ENCODE measurements at regions not wholly inside any gene's neighbourhood (a gene's known extent, or its start where the extent isn't known, plus 50 kb on each side); places are given as distances from the start of the nearest gene placed in this dataset.

- ATAC-seq: no peak
- no peak for DNase-seq
- Histone ChIP-seq H3K36me3 (ENCODE audit: low read depth) (no peaks in the 10 kb centered on the region), H3K4me1 (ENCODE audit: low read depth) (no peaks in the 10 kb centered on the region), H3K4me3 (no peak overlapping the region), H3K9me3 (no peaks in the 10 kb centered on the region)
- no peak for TF ChIP-seq CTCF (IDR thresholded peaks at IDR 0.05)
- intact Hi-C loops (cut with DNase I, micrococcal nuclease): no loop called here
These were observed 1292.2 kb upstream of the ZEB2 start for GRCh38 chr2:145812165-145812554.

- no peaks in the 10 kb centered on the region for H3K9me3 ChIP-seq
- H3K4me1 ChIP-seq (ENCODE audit: low read depth): no peaks in the 10 kb centered on the region
- no peaks in the 10 kb centered on the region for H3K36me3 ChIP-seq (ENCODE audit: low read depth)
- intact Hi-C loops (cut with DNase I, micrococcal nuclease): no loop called here
- DNase-seq (no peak), ATAC-seq (no peak)
- H3K4me3 ChIP-seq: no peak overlapping the region
- no peak for TF ChIP-seq CTCF (IDR thresholded peaks at IDR 0.05)
These were observed 1291.6 kb upstream of the ZEB2 start for GRCh38 chr2:145811276-145812164.

GRCh38 chr2:145807968-145808367, 1288.0 kb upstream of the ZEB2 start:
- Histone ChIP-seq H3K9me3 (no peaks in the 10 kb centered on the region), H3K4me1 (ENCODE audit: low read depth) (no peaks in the 10 kb centered on the region), H3K36me3 (ENCODE audit: low read depth) (no peaks in the 10 kb centered on the region), H3K4me3 (no peak overlapping the region)
- intact Hi-C loops (cut with DNase I, micrococcal nuclease): no loop called here
- DNase-seq: no peak
- no peak for TF ChIP-seq CTCF (IDR thresholded peaks at IDR 0.05)
- no peak for ATAC-seq

- H3K4me1 ChIP-seq (ENCODE audit: low read depth): no peaks in the 10 kb centered on the region
- H3K9me3 ChIP-seq: no peaks in the 10 kb centered on the region
- intact Hi-C loops (cut with DNase I, micrococcal nuclease): no loop called here
- no peaks in the 10 kb centered on the region for H3K36me3 ChIP-seq (ENCODE audit: low read depth)
- DNase-seq: no peak
- H3K4me3 ChIP-seq: no peak overlapping the region
- no peak for ATAC-seq
- no peak for TF ChIP-seq CTCF (IDR thresholded peaks at IDR 0.05)
These were observed 1287.6 kb upstream of the ZEB2 start for GRCh38 chr2:145807554-145807953.

- no peak for ATAC-seq
- Histone ChIP-seq H3K4me3 (no peak overlapping the region), H3K4me1 (ENCODE audit: low read depth) (no peaks in the 10 kb centered on the region), H3K36me3 (ENCODE audit: low read depth) (no peaks in the 10 kb centered on the region), H3K9me3 (no peaks in the 10 kb centered on the region)
- DNase-seq: no peak
- TF ChIP-seq CTCF (IDR thresholded peaks at IDR 0.05): no peak
- intact Hi-C loops (cut with DNase I, micrococcal nuclease): no loop called here
These were observed 1286.6 kb upstream of the ZEB2 start for GRCh38 chr2:145806546-145806945.

Measured in mucosa of descending colon (tissue), 3 donors.